ENCODE measurements at regions not wholly inside any gene's neighbourhood (a gene's known extent, or its start where the extent isn't known, plus 50 kb on each side); places are given as distances from the start of the nearest gene placed in this dataset.

- Histone ChIP-seq H3K27ac (ENCODE audit: insufficient read depth, low read length) (no peak overlapping the region), H3K56ac (ENCODE audit: extremely low read depth, insufficient read depth, low read length) (no peak overlapping the region), H4K91ac (ENCODE audit: insufficient read depth, low read depth, low read length) (no peak overlapping the region), H3K18ac (ENCODE audit: low read depth, low read length) (peak overlapping the region; percentile 36; the same call in 1 of the 2 replicates), H2AFZ (replicated peaks; ENCODE audit: low read length, poor library complexity) (no peak overlapping the region), H3K79me1 (ENCODE audit: low read depth in 1 of 2, low read length in 2 of 2) (no peaks in the 10 kb centered on the region), H3K4me2 (ENCODE audit: low read depth, low read length) (no peak overlapping the region), H2AK9ac (replicated peaks; ENCODE audit: low read depth, low read length, poor library complexity) (no peak overlapping the region), H3K23ac (ENCODE audit: low read depth, low read length) (no peak overlapping the region), H2BK15ac (ENCODE audit: low read depth, low read length) (no peak overlapping the region), H4K20me1 (ENCODE audit: insufficient read depth, low read length) (no peaks in the 10 kb centered on the region), H4K8ac (ENCODE audit: low read depth in 2 of 2, low read length in 2 of 2) (no peak overlapping the region), H3K9ac (ENCODE audit: low read depth, low read length) (no peak overlapping the region), H2AK5ac (ENCODE audit: low read depth, low read length) (no peak overlapping the region), H3K9me1 (ENCODE audit: insufficient read depth, low read length) (no peaks in the 10 kb centered on the region), H3K36me3 (ENCODE audit: control insufficient read depth, insufficient read depth, low read length) (no peaks in the 10 kb centered on the region), H3K4me3 (ENCODE audit: insufficient read depth, low read depth, low read length) (no peak overlapping the region), H2BK5ac (ENCODE audit: low read depth, low read length, poor library complexity, severe bottlenecking) (no peak overlapping the region), H3K27me3 (ENCODE audit: control insufficient read depth, insufficient read depth, low read length) (no peaks in the 10 kb centered on the region), H2BK120ac (ENCODE audit: low read depth, low read length) (no peak overlapping the region), H3K4me1 (ENCODE audit: control insufficient read depth, insufficient read depth, low read length) (no peaks in the 10 kb centered on the region), H3K9me3 (ENCODE audit: control insufficient read depth, insufficient read depth, low read length) (no peaks in the 10 kb centered on the region), H3K4ac (ENCODE audit: low read depth, low read length) (no peak overlapping the region), H3K14ac (replicated peaks; ENCODE audit: low read depth, low read length) (no peak overlapping the region), H2BK20ac (ENCODE audit: low read depth, low read length) (no peak overlapping the region), H4K5ac (ENCODE audit: low read depth, low read length) (peak overlapping the region; percentile 56; the same call in 1 of the 2 replicates)
- ATAC-seq (ENCODE audit: low read depth) (no peak; the same call in 1 of the 2 replicates), DNase-seq (peak; percentile 4)
- intact Hi-C loops (cut with micrococcal nuclease) (no loop called here), in situ Hi-C loops (cut with MboI; ENCODE audit: low sequenced_read_pairs) (no loop called here), dilution Hi-C loops (cut with HindIII; ENCODE audit: low sequenced_read_pairs, unreplicated experiment) (no loop called here)
- ChIA-PET POLR2A (ENCODE audit: unreplicated experiment) (no interaction called here), CTCF (no interaction called here)
- BruUV-seq (replicated peaks) = no TSS peak
- TF ChIP-seq CHD1 (IDR thresholded peaks at IDR 0.05; ENCODE audit: low read depth, low read length) = no peak
- no peak for TF ChIP-seq FOS (IDR thresholded peaks at IDR 0.05; ENCODE audit: low read depth, low read length)
- TF ChIP-seq NFE2L2 (IDR thresholded peaks at IDR 0.05; ENCODE audit: low read depth, low read length) = no peak
- TF ChIP-seq USF2 (IDR thresholded peaks at IDR 0.05; ENCODE audit: low read depth, low read length) = no peak
- no peak for TF ChIP-seq RCOR1 (IDR thresholded peaks at IDR 0.05; ENCODE audit: insufficient replicate concordance, low read length)
- TF ChIP-seq MXI1 (IDR thresholded peaks at IDR 0.05; ENCODE audit: borderline replicate concordance, low read depth, low read length) = no peak
- TF ChIP-seq SMC3 (IDR thresholded peaks at IDR 0.05; ENCODE audit: low read depth, low read length) = no peak
- no peak for TF ChIP-seq RFX5 (IDR thresholded peaks at IDR 0.05; ENCODE audit: low read depth, low read length)
- TF ChIP-seq MAFK (IDR thresholded peaks at IDR 0.05; ENCODE audit: low read depth, low read length) = no peak
- no peak for TF ChIP-seq BHLHE40 (IDR thresholded peaks at IDR 0.05; ENCODE audit: low read depth, low read length)
- no peak for TF ChIP-seq RAD21 (IDR thresholded peaks at IDR 0.05; ENCODE audit: low read length)
- TF ChIP-seq CEBPB (IDR thresholded peaks at IDR 0.05; ENCODE audit: low read depth, low read length) = no peak
- TF ChIP-seq CTCF (conservative IDR thresholded peaks at IDR 0.05; ENCODE audit: low read depth, low read length) = no peak
Observed at GRCh38 chr6:155578251-155578650, 122.6 kb upstream of the NOX3 start.
